22Rv1 (cell line): ENCODE measurements at regions not wholly inside any gene's neighbourhood (a gene's known extent, or its start where the extent isn't known, plus 50 kb on each side); places are given as distances from the start of the nearest gene placed in this dataset.

Experiments
- ZFX ChIP-seq: fragments of 450-650 bp; IDR thresholded peaks from 2 replicates; pipeline ENCODE4 v1.6.1; 2017; ENCODE audit warnings: antibody characterized with exemption, borderline replicate concordance
- TF ChIP-seq, protein P1 (sequence below): fragments of 450-650 bp; IDR thresholded peaks from 2 replicates; pipeline ENCODE4 v1.5.1; 2017; ENCODE audit warnings: mild to moderate bottlenecking

DNA sequence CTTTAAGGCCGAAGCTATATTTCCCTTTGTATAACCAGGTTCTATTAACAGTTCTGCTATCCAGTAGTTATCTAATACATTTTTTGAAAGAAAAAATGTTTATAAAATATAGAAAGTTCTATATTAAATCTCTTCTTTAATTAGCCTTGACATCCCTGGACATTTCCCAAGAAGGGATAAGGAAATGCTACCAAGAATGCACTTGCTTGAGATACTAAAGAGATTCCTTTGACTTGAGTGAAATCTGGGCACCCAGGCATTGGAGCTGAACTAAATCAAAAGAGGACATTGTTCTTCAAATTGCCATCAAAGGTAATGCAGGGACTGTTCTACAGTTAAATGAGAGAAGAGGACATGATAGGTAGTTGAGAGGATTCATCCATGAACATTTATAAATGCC lies 535.9 kb upstream of the FAT3 start:
- TF ChIP-seq, protein P1, sequence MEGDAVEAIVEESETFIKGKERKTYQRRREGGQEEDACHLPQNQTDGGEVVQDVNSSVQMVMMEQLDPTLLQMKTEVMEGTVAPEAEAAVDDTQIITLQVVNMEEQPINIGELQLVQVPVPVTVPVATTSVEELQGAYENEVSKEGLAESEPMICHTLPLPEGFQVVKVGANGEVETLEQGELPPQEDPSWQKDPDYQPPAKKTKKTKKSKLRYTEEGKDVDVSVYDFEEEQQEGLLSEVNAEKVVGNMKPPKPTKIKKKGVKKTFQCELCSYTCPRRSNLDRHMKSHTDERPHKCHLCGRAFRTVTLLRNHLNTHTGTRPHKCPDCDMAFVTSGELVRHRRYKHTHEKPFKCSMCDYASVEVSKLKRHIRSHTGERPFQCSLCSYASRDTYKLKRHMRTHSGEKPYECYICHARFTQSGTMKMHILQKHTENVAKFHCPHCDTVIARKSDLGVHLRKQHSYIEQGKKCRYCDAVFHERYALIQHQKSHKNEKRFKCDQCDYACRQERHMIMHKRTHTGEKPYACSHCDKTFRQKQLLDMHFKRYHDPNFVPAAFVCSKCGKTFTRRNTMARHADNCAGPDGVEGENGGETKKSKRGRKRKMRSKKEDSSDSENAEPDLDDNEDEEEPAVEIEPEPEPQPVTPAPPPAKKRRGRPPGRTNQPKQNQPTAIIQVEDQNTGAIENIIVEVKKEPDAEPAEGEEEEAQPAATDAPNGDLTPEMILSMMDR = no peak
- TF ChIP-seq ZFX = no peak
